HG03460 (cell line): ENCODE measurements at regions not wholly inside any gene's neighbourhood (a gene's known extent, or its start where the extent isn't known, plus 50 kb on each side); places are given as distances from the start of the nearest gene placed in this dataset.
"Not testable (repeated sequence)": the region's sequence is repeated elsewhere in the genome, so short reads cannot be mapped to it uniquely, and the experiment has no call there.

Experiments
- ATAC-seq: cut with Tn5 transposase; IDR thresholded peaks from one replicate; pipeline ENCODE4 v1.9.1; 2021; ENCODE audit not compliant: unreplicated experiment

DNA sequence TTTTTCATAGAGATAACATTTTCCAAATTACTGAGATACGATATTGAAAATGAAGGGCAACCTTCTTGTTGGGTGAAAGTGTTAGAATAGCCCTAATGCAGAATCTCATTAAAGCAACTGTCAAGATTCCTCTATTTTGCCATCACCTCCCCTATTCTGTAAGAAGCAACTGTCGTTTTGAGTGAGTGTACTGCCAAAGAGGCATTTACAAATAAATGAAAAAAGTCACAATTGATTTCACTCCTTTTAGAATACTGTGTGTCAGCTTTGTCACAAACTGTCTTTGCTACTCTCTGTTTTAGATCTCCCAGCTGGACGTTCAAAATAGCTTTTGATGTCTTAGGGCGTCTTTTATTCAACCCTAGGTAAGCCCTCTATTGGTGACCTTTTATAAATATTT, 322.8 kb upstream of the NAALADL2 start:
- ATAC-seq: no peak

DNA sequence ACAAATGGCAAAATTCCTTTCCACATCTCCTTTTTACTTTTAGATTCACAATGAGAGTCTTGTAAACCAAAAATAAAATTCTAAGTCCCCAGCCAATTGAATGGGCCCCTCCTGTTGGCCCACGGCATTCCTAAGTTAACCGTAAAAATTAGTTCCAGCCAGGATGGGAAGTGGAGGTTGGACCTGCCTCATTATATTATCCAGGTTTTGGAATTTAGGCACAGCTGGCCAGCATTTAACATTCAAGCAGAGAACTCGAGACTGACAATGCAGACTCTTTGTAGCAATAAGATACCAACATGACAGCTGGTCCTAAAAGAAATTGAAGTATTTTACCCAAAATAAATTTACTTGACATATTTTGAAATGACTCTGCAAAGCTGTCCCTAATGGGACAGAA, 321.0 kb upstream of the NAALADL2 start:
- ATAC-seq: no peak

DNA sequence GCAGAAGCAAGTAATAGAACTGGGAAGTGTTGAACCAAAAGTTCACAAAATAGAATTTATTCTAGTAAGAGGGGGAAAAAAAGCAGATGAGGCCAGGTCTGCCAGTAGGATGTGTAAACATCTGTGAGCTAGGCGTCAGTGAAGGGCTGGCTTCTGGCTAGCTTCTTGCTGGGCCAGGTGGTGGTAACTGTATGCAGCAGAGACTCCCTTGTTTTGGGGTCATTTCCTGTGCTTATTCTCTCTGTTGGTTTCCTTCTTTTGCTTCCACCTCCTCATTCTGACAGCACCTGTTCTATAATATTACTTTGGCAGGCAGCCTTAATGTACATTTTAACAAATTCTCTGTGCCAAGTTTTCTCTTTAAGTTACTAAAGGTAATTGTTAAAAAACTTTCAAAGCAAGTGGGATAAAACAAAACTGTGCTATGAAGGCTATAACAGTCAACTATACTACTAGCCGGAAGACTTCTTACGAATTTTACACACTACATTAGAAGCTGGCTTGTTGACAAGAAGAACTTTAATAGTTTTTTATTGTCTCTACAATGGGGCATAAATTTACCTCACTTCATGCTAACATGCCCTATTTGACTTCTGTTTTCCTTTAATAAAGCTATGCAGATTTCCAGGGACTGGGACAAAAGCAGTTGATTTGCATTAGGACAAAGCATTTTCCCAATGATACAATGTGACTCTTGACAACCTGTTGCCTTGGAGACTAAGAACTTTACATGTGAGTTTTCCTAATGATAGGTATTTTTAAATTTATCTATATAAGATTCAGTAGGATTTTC, 318.8 kb upstream of the NAALADL2 start:
- ATAC-seq: no peak

DNA sequence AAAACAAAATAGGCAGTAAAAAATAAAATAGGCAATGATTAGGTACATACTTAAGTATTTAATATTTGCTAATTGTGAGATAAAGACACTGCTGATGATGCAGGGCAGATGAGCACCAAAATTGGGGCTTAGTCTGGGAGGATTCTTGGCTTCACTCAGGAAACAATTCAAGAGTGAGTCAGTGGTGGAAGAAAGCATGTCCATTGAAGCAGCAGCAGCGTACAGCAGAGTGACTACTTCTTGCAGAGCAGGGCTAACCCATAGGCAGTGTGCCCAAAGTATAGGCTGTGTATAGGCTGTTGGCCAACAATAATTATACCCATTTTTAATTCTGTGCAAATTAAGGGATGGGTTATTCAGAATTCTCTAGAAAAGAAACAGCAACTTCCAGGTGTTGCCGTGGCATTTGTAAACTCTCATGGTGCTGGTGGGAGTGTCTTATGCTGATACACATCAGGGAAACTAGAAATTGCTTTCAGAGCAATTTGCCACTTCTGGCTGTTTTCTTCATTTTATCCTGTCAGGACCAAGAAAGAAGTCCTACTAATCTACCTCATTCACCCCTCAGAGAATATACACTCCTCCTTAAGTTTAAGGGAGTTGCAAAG, 317.3 kb upstream of the NAALADL2 start:
- no peak for ATAC-seq

DNA sequence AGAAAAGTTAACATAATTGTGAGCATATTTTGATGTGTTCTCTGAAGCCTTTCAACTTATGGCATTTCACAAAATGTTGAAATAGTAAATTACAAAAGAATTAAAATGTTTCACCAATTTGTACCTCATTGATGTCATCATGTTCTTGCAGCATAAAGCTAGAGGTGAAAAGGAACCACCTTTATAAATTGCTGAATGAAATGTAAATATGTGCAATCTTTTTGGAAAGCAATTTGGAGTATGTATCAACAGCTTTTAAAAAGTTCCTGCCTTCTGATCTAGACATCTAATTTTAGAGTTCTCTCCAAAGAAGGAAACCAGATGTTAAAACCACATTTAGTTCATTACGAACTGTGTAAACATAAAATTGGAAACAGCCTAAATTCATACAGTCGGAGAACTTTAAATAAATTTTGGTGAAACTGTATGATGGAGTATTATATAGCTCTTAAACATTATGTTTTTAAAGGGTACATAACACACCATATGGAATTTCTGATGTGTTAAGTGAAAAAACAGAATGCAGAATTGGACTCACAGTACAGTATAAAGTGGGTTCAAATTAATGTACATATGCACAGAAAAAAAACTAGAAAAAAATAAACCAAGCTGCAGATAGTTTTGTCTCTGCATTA, 311.2 kb upstream of the NAALADL2 start:
- ATAC-seq: no peak

DNA sequence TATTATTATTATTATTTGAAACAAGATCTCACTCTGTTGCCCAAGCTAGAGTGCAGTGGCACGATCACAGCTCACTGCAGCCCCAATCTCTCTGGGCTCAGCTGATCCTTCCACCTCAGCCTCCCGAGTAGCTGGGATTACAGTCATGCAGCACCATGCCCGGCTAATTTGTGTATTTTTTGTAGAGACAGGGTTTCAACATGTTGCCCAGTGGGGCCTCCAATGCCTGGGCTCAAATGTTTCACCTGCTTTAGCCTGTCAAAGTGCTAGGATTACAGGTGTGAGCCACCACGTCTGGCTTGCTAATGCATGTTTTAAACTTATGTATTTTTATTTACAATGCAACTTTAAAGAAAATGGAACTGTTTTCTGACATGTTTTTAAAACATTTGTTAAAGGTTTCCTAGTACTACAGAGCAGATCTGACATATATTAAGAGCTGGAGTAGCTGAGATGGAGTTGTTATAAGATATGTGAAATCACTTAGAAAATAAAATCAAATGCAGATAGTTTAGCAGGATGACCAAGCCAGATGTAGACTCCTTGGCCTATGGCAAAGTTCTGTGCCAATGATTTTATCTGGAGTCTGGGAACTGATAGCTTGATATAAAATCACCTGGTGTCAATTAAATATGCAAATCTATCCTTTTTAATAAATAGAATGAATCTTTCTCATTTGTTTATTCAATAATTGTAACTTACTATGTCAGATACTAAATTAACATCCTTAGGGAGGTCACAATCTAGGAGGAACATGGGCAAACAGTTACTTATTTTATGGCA, 310.1 kb upstream of the NAALADL2 start:
- ATAC-seq: no peak

DNA sequence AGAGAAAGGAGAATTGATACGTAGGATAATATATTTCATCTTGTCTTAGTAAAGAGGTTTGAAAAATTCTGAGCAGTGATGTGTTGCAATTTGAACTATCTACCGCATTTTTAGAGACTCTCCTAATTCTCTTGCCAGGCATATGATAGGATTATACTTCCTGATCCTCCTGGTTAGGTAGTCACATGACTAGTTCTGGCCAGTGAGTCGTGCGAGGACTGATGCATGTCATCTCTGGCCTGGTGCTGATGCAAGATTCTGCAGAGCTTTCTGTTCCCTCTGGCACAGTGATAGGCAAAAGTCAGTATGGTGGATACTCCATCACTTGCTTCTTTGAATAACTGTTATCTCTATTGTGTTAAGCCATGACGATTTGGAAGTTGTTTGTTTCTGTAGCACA, 277.6 kb upstream of the NAALADL2 start:
- ATAC-seq: no peak

DNA sequence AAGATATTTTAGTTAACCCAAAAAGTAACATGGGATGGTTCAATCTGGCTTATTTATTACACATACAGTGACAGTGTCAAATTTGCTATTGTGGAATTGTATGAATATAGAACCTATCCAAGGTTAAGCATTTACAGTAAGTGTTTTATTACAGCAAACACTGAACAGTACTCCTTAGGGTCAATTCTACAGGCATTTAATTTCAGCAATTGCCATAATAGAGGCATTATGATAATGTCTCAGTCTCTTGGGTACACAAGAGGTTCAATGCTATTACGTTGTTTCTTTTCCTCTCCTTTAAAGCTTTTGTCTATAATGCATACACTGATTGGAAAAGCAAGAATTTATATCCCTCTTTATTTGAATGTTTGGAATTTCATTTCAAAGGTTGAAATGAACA, 275.7 kb upstream of the NAALADL2 start:
- ATAC-seq: no peak

DNA sequence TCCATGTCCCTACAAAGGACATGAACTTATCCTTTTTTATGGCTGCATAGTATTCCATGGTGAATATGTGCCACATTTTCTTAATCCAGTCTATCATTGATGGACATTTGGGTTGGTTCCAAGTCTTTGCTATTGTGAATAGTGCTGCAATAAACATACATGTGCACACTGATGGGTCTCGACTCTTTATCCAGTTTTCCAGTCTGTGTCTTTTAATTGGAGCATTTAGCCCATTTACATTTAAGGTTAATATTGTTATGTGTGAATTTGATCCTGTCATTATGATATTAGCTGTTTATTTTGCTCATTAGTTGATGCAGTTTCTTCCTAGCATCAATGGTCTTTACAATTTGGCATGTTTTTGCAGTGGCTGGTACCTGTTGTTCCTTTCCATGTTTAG, 272.0 kb upstream of the NAALADL2 start:
- ATAC-seq: not testable (repeated sequence)

DNA sequence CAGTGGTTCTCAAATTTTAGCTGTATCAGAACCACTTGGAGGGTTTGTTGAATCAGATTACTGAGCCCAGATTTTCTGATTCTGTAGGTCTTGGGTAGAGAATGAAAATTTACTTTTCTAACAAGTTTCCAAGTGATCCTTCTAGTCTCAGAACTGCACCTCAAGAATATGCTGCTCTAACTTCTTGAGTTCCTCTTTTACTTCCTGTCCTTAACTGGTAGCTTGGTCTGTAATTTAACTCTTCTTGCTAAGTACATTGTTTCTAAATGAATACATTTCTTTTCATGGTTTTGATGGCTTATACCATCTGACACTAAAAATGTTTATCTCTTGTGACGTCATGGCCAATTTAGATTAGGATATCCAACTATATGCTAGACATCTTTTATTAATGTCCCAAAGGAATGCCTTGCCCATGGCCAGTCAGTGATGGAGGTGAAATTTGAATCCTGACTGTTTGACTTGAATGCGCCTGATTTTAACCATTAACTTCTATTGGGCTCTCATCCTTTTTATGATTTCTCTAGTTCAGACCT, 262.6 kb upstream of the NAALADL2 start:
- ATAC-seq: no peak

DNA sequence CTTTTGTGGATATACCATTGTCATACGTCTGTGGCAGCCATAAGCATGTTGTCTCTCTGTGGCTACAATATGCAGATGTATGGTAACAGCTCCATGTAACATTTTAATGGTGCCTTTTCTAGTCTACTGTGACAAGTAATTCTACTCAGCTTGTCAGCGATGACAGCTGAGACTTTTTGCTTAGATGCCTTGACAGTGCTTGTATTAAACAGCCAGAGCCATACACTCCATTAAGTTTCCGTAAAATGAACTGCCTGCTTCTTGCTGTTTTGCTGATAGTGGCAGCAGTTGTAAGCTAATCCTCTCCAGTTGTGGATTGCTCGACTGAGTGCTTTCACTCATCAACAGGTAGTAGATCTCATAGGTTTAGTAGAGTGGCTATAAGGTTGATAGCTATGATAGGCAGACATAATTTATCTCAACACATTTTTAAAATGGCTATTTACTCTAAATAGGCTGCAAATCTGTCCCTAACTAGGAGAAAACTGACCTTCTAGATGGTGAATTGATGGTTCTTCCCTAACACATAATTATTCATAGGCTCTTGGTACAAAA, 260.2 kb upstream of the NAALADL2 start:
- no peak for ATAC-seq

DNA sequence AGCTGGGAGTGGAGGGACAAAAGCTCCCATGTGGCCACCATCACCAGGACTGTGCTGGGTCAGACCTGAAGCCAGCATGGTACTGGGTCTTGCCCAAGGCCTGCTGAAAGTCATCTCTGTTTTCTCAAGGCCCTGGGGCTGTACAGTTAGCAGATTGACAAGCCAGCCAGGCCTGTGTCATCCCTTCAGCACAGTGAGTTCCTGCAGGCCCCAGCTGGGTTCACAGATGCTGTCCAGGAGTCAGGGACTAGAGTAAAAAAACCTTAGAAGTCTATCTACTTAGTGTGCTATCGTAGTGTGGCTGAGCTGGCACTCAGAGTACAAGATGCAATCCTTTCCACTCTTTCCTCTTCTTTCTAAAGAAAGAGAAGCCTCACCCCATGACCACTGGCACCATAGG, 246.0 kb upstream of the NAALADL2 start:
- ATAC-seq: no peak

DNA sequence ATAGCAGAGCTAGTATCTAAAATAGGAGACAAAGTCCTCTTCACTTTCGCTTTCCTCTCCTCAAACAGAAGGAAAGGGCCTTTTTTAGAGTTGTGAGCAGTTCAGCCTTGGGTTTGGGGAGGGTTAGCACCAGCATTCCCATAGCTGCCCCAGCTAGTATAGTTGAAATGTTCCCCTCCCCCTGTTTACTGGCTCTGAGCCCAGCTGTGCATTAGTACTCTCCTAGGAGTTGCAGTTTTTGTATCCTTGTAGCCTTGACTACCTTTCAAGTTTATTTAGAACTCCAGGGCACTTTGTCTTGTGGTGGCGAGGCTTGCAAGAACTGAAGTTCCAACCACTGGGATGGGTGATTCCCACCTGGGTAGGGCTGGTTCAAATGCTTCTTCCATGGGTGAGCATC, 245.1 kb upstream of the NAALADL2 start:
- no peak for ATAC-seq

DNA sequence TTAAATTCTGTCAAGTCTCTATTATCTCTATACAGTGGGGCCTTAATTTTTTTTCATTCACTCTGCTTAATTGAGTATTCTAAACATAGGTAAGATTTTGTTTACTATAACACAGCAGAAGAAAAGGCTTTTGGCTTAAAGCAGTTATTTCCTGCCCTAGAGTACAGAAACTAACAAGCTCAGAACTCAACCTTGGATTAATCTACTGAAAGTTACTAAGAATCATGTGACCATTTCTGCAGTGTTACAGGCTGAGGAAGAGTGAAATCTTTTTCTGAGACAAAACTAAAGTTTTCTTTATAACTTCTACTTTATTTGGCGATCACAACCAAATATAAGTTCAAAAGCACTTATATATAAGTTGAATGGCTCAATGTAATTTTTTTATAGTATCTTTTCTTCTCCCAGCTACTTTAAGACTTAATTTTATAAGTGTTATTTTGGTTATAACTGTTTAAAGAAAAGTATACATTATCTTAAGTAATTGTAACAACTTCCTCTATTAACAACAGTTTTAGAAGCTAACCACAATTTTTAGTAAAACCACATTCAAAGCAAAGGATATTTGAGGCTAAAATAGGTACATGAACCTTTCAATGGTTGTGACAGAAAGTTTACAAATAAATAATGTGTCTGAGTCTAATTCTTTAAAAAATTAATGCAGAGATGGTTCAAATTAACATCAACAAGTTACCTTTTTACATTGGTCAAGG, 240.6 kb upstream of the NAALADL2 start:
- no peak for ATAC-seq

DNA sequence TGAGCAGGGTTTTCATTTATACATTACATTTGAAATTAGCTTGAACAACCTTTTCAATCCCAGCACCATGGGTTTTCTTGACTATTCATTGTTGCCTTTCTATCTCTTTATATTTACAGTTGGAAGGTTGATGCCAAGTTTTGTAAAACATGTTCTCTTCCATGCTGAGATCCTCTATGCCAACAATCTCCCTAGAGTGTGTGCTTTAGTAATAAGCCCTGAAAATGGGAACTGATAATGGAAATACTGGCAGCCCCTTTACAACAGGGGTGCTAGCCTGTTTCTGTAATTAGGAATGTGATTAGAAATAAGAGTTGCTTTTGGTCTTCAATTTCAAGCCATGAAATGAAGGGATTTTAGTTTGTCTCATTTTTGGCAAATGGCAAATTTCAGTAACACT, 239.9 kb upstream of the NAALADL2 start:
- no peak for ATAC-seq

DNA sequence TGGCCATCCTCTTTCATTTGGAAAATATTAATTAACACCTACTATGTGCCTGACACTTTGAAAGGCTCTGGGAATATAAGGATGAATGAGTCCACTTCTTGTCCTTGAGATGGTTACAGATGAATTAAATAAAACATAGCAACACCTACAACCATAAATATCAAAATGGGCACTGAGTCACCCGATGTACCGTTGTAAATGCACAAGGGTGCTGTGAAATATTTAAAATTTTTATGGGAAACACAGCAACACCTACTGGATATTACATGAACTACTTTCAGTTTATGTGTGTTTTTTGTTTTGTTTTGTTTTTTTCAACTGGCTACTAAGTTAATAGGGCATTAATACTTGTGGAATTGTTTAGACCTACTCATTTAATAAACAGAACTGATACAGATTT, 239.0 kb upstream of the NAALADL2 start:
- ATAC-seq: no peak

DNA sequence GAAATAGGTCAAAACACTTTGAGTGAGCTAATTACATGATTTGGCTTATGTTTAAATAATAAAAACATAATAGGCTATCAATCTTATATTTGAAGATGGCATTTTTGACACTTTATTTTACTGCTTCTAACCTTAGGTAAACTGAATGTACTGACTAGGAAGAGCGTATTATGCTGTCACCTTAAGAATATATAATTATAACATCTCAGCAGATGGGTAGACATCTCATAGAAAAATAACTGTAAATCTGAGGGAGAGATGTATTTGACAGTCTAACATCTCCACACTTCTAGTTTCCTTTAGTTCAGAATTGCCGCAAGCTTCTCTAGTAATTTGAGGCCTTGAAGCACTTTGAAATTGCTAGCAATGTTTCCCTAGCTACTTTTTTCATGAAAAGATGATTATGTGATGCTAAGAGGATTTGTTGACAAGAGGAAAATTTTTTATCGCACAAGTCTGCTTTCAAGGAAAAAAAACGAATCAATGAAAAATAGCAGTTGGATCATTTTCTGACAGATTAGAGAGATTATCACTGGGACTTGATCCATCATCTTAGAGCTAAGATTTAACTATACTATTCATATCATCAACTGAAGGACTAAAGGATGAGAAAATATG, 238.2 kb upstream of the NAALADL2 start:
- no peak for ATAC-seq

DNA sequence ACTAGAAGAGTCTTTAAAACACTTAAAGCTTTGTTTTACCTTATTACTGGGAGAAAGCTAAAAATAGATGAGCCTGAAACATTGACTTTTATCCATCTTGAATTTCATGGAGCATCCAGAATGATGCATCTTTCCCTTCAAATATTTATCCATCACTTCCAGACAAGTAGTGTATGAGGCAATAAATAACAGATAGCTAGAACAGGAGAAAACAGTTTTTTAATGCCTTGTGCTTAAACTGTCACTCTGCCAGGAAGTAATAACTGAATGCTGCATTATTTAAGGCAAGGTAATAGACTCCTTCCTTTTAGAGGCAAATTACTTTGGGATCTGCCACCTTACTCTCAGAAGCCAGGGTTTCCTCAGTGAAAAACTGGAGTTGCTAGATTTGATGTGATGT, 225.8 kb upstream of the NAALADL2 start:
- no peak for ATAC-seq

DNA sequence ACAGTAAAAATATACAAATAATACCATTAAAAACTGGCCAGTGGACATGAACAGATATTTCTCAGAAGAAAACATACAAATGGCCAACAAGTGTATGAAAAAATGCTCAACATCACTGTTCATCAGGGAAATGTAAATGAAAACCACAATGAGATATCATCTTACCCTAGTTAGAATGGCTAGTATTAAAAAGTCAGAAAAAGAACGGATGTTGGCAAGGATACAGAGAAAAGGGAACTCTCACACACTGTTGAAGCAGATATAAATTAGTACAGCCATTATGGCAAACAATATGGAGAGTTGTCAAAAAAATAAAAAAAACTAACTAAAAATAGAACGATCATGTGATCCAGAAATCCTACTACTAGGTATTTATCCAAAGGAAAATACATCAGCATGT, 222.7 kb upstream of the NAALADL2 start:
- no peak for ATAC-seq

DNA sequence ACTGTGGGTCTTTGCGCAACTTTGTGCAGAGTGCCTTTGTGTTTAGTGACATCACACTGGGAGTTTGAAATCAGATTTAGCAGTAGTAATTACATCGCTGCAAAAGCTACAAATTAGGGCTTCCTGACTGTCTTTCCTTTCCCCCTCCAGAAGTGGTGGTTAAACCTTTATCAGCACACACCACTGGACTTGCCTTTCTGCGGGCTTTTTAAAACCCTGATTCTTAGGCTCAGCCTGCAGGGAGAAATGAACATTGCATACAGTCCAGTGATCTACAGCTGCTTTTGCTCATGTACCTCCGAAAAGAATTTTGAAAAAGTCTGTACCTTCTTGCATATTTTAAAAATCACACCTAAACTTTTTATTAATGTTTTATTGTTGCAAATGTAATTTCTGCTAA, 219.7 kb upstream of the NAALADL2 start:
- ATAC-seq: no peak
